Activated CD4-positive, alpha-beta memory T cell treated with anti-CD3 and anti-CD28 coated beads for 36 hours (primary cell): ENCODE measurements at regions not wholly inside any gene's neighbourhood (a gene's known extent, or its start where the extent isn't known, plus 50 kb on each side); places are given as distances from the start of the nearest gene placed in this dataset.
"Not testable (repeated sequence)": the region's sequence is repeated elsewhere in the genome, so short reads cannot be mapped to it uniquely, and the experiment has no call there.

ENCODE experiments used
- CTCF ChIA-PET: fragments of 350-600 bp; sonication (Branson Sonifier 250); formaldehyde crosslinking; loops from one replicate; lab custom pipeline; 2021; ENCODE audit warnings: antibody characterized with exemption, inconsistent platforms; lab: Charles Lee
- POLR2A ChIA-PET: fragments of 350-600 bp; sonication (Branson Sonifier 250); formaldehyde crosslinking; loops from one replicate; lab custom pipeline; 2021; ENCODE audit warnings: antibody characterized with exemption; lab: Charles Lee
- DNase-seq: peaks from one replicate; pipeline ENCODE4 v3.0.0-alpha.2; 2020
- H3K27ac Mint-ChIP-seq: one replicate; pipeline ENCODE4 v1.8.0; 2021; ENCODE audit warnings: mixed read lengths
- H3K27me3 Mint-ChIP-seq: one replicate; pipeline ENCODE4 v1.8.0; 2021; ENCODE audit warnings: mixed read lengths
- H3K36me3 Mint-ChIP-seq: one replicate; pipeline ENCODE4 v1.8.0; 2021; ENCODE audit warnings: mixed read lengths
- H3K4me1 Mint-ChIP-seq: one replicate; pipeline ENCODE4 v1.8.0; 2021; ENCODE audit warnings: low read depth, mixed read lengths
- H3K4me3 Mint-ChIP-seq: one replicate; pipeline ENCODE4 v1.8.0; 2021; ENCODE audit warnings: mild to moderate bottlenecking, mixed read lengths
- H3K9me3 Mint-ChIP-seq: one replicate; pipeline ENCODE4 v1.8.0; 2021; ENCODE audit warnings: mixed read lengths
- intact Hi-C: fragments of 100-400 bp; cut with micrococcal nuclease; formaldehyde crosslinking; loops from one replicate; pipeline ENCODE4 v1.15.1; 2023

- Mint-ChIP-seq H3K9me3 (peaks cover 16% of the 10 kb centered on the region), H3K27ac (no peak overlapping the region), H3K4me1 (no peaks in the 10 kb centered on the region), H3K4me3 (no peak overlapping the region), H3K27me3 (no peaks in the 10 kb centered on the region), H3K36me3 (no peaks in the 10 kb centered on the region)
- CTCF ChIA-PET, result no interaction called here
- POLR2A ChIA-PET, result no interaction called here
- intact Hi-C loops, result no loop called here
- DNase-seq, result no peak
Measured at GRCh38 chr18:43774497-43774896, 497.2 kb upstream of the SYT4 start.

DNA sequence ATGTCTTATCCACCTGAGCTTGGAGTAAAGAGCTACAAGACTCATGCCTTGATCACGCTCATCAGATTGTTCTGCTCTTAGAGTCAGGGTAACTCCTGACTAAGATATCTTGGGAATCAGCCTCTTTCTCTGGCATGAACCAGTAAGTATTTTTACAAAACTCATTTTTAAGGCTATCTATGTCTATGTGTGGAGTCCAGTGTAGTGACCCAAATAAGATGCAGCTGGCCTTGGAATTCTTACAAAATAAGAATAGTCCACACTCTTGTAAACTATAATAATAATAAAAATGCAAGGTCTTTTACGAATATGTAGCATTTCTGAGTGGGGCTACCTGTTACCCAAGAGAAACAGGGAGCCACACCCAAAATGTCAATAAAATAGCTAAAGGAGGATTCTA is 498.3 kb upstream of the SYT4 start:
- H3K36me3 Mint-ChIP-seq, result no peaks in the 10 kb centered on the region
- no peak for DNase-seq
- no peak overlapping the region for H3K27ac Mint-ChIP-seq
- H3K9me3 Mint-ChIP-seq, result peaks cover 10% of the 10 kb centered on the region
- no peak overlapping the region for H3K4me3 Mint-ChIP-seq
- CTCF ChIA-PET, result no interaction called here
- intact Hi-C loops, result no loop called here
- H3K27me3 Mint-ChIP-seq, result no peaks in the 10 kb centered on the region
- no peaks in the 10 kb centered on the region for H3K4me1 Mint-ChIP-seq
- POLR2A ChIA-PET, result no interaction called here

- H3K27me3 Mint-ChIP-seq, result no peaks in the 10 kb centered on the region
- H3K4me1 Mint-ChIP-seq, result no peaks in the 10 kb centered on the region
- no peak for DNase-seq
- ChIA-PET POLR2A (no interaction called here), CTCF (no interaction called here)
- intact Hi-C loops, result no loop called here
- H3K27ac Mint-ChIP-seq, result no peak overlapping the region
- no peak overlapping the region for H3K4me3 Mint-ChIP-seq
- no peaks in the 10 kb centered on the region for H3K36me3 Mint-ChIP-seq
- H3K9me3 Mint-ChIP-seq, result peaks cover 10% of the 10 kb centered on the region
Measured at GRCh38 chr18:43776997-43777396, 499.7 kb upstream of the SYT4 start.

- DNase-seq, result no peak
- no peaks in the 10 kb centered on the region for H3K27me3 Mint-ChIP-seq
- H3K4me3 Mint-ChIP-seq, result no peak overlapping the region
- peaks cover 9% of the 10 kb centered on the region for H3K9me3 Mint-ChIP-seq
- H3K4me1 Mint-ChIP-seq, result no peaks in the 10 kb centered on the region
- CTCF ChIA-PET, result no interaction called here
- POLR2A ChIA-PET, result no interaction called here
- no peak overlapping the region for H3K27ac Mint-ChIP-seq
- no peaks in the 10 kb centered on the region for H3K36me3 Mint-ChIP-seq
- intact Hi-C loops, result no loop called here
Measured at GRCh38 chr18:43777636-43778304, 500.5 kb upstream of the SYT4 start.

GRCh38 chr18:43780782-43781340 is 503.6 kb upstream of the SYT4 start:
- Mint-ChIP-seq H3K4me3 (no peak overlapping the region), H3K27me3 (no peaks in the 10 kb centered on the region), H3K4me1 (no peaks in the 10 kb centered on the region), H3K36me3 (no peaks in the 10 kb centered on the region), H3K27ac (no peak overlapping the region), H3K9me3 (peaks cover 2% of the 10 kb centered on the region)
- no peak for DNase-seq
- ChIA-PET POLR2A (no interaction called here), CTCF (no interaction called here)
- intact Hi-C loops, result no loop called here

- POLR2A ChIA-PET, result no interaction called here
Measured at GRCh38 chr18:43785158-43785557, 507.9 kb upstream of the SYT4 start.

GRCh38 chr18:43786893-43787292 is 509.6 kb upstream of the SYT4 start:
- Mint-ChIP-seq H3K9me3 (peaks cover 3% of the 10 kb centered on the region), H3K4me3 (no peak overlapping the region), H3K27me3 (no peaks in the 10 kb centered on the region), H3K36me3 (no peaks in the 10 kb centered on the region), H3K27ac (no peak overlapping the region), H3K4me1 (no peaks in the 10 kb centered on the region)
- POLR2A ChIA-PET, result no interaction called here
- CTCF ChIA-PET, result no interaction called here
- intact Hi-C loops, result no loop called here
- DNase-seq, result no peak

More at GRCh38 chr18:43785158-43785557, 507.9 kb upstream of the SYT4 start:
- H3K4me3 Mint-ChIP-seq, result no peak overlapping the region
- intact Hi-C loops, result no loop called here
- peaks cover 3% of the 10 kb centered on the region for H3K9me3 Mint-ChIP-seq
- no peaks in the 10 kb centered on the region for H3K36me3 Mint-ChIP-seq
- DNase-seq, result no peak
- CTCF ChIA-PET, result no interaction called here
- H3K27me3 Mint-ChIP-seq, result no peaks in the 10 kb centered on the region
- no peak overlapping the region for H3K27ac Mint-ChIP-seq
- H3K4me1 Mint-ChIP-seq, result no peaks in the 10 kb centered on the region

GRCh38 chr18:43787721-43788120 is 510.4 kb upstream of the SYT4 start:
- H3K27me3 Mint-ChIP-seq, H3K36me3 Mint-ChIP-seq, CTCF ChIA-PET, DNase-seq, intact Hi-C loops, H3K4me1 Mint-ChIP-seq, POLR2A ChIA-PET, H3K4me3 Mint-ChIP-seq, H3K9me3 Mint-ChIP-seq, H3K27ac Mint-ChIP-seq: not testable (repeated sequence)

DNA sequence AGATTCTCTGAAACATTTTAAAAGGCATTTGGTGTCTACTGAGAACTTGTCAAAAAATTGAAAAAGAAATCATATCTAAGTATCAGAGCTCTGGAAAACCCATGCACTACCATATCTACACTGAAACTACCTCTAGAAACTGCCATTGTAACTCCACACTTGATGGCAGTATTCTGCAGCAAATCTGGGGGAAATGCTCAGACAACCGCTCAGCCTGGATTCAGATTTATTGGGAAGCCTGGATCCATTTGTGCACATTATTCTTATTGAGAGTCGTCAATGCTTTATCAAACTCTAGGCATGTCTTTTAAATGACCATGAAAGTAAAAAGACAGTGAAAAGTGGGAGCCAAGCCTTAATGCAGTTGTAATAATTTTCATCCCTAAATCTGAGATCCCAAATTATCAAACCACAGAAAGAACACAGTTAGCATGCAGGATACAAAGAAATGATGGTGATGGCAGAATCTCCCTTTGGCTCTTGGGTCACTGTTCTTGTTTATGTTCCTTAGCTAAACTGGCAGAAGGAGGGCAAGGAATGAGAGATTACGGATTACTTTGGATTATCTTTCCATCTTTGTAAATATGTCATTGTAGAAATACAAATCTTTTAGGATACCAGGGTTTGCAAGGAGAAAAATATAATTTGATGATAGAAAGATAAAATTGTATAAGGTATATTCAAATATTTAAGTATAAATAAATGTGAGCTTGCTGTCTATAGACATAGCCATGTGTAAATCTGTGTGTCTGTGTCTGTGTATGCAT is 512.1 kb upstream of the SYT4 start:
- Mint-ChIP-seq H3K27ac (no peak overlapping the region), H3K4me1 (no peaks in the 10 kb centered on the region), H3K4me3 (no peak overlapping the region), H3K9me3 (peaks cover 3% of the 10 kb centered on the region), H3K27me3 (no peaks in the 10 kb centered on the region), H3K36me3 (no peaks in the 10 kb centered on the region)
- DNase-seq, result no peak
- ChIA-PET CTCF (no interaction called here), POLR2A (no interaction called here)
- intact Hi-C loops, result no loop called here

DNA sequence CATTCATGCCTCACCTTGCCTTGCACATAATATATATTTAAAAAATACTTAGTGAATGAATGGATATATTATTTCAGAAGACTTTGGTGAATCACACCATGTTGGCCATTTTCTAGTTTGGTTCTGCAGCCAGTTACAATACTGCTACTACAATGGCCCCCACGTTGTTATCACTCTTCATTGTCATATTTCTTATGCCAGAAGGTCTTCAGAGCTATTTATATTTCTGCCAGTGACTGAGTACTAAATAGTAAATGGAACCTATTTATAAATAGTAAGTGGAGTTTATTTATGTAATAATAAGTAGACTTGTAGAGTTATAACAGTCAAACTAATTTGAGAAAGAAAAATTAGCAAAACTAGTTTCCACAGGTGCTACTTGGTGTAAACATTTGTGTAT is 516.6 kb upstream of the SYT4 start:
- Mint-ChIP-seq H3K27ac (no peak overlapping the region), H3K36me3 (no peaks in the 10 kb centered on the region), H3K4me3 (no peak overlapping the region), H3K9me3 (no peaks in the 10 kb centered on the region), H3K4me1 (no peaks in the 10 kb centered on the region), H3K27me3 (no peaks in the 10 kb centered on the region)
- ChIA-PET CTCF (no interaction called here), POLR2A (no interaction called here)
- no peak for DNase-seq
- intact Hi-C loops, result no loop called here

DNA sequence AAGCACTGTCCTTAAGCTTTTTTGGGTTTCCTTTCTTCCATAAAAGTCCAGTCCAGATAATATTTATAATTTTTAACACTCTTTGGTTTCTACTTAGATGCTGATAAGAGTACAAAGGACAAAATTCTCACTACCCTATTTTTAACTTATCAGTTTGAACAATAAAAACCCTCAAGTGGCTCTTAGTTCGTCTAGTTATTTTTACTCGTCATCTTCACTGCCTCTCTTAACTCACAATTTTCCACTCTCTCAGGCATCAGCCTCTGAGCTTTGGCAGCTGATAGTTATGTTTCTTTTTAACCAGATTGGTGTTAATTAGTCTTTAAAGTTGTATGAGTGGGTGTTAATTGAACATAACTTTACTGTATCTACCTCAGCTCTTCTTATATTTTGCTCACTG is 517.1 kb upstream of the SYT4 start:
- intact Hi-C loops, result no loop called here
- Mint-ChIP-seq H3K27me3 (no peaks in the 10 kb centered on the region), H3K36me3 (no peaks in the 10 kb centered on the region), H3K27ac (no peak overlapping the region), H3K4me3 (no peak overlapping the region), H3K4me1 (no peaks in the 10 kb centered on the region), H3K9me3 (no peaks in the 10 kb centered on the region)
- DNase-seq, result no peak
- CTCF ChIA-PET, result no interaction called here
- POLR2A ChIA-PET, result no interaction called here

- Mint-ChIP-seq H3K9me3 (peaks cover 12% of the 10 kb centered on the region), H3K4me3 (no peak overlapping the region), H3K4me1 (no peaks in the 10 kb centered on the region), H3K36me3 (no peaks in the 10 kb centered on the region), H3K27me3 (no peaks in the 10 kb centered on the region), H3K27ac (no peak overlapping the region)
- DNase-seq, result no peak
- intact Hi-C loops, result no loop called here
- ChIA-PET POLR2A (no interaction called here), CTCF (no interaction called here)
Measured at GRCh38 chr18:43797347-43797746, 520.1 kb upstream of the SYT4 start.

GRCh38 chr18:43800584-43800983 is 523.3 kb upstream of the SYT4 start:
- ChIA-PET POLR2A (no interaction called here), CTCF (interaction anchor here (0.6 kb wide), 1 partner anchor 12 kb away, joined by 3 read pairs; no protein-coding TSS in a partner anchor)
- no peak overlapping the region for H3K4me3 Mint-ChIP-seq
- no peaks in the 10 kb centered on the region for H3K27me3 Mint-ChIP-seq
- DNase-seq, result no peak
- no peak overlapping the region for H3K27ac Mint-ChIP-seq
- H3K9me3 Mint-ChIP-seq, result peaks cover 29% of the 10 kb centered on the region
- no peaks in the 10 kb centered on the region for H3K4me1 Mint-ChIP-seq
- H3K36me3 Mint-ChIP-seq, result no peaks in the 10 kb centered on the region
- intact Hi-C loops, result no loop called here
